ENCODE measurements at regions not wholly inside any gene's neighbourhood (a gene's known extent, or its start where the extent isn't known, plus 50 kb on each side); places are given as distances from the start of the nearest gene placed in this dataset.

DNA sequence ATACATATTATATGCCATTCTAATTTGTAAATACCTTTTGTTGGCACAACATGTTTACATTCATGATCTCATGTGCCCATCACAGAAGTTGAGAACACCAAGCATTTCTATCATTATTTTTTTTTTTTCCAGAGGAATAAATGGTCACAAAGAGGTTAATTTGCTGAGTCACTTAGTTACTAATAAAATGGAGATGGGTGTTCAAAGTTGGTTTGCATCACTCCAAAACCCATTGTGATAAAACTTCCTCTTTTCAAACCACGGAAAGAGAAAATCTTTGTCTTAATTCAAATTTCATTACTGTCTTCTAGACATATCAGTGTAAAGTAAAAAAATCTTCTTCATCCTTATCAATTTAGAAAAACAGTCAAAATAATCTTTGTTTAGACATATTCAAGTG is 636.8 kb upstream of the CCDC179 start:
- DNase-seq = no peak

DNA sequence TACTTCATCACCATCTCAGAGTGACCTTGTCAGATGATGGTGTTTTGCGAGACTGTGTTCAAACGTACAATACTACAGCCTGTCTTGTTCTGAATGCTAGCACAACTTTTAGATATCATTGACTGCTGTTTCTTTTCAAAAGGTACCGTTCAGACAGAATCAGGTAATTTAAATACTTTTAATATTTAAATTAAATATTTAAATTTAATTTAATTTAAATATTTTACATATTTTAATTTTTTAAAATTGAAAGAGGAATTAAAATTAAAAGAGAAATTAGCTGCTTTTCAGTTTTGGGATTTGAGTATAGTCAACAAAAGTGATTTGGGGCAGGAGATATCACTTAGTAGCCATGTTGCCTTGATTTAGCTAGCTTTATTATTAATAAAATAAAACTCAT is 642.1 kb upstream of the CCDC179 start:
- no peak for DNase-seq

DNA sequence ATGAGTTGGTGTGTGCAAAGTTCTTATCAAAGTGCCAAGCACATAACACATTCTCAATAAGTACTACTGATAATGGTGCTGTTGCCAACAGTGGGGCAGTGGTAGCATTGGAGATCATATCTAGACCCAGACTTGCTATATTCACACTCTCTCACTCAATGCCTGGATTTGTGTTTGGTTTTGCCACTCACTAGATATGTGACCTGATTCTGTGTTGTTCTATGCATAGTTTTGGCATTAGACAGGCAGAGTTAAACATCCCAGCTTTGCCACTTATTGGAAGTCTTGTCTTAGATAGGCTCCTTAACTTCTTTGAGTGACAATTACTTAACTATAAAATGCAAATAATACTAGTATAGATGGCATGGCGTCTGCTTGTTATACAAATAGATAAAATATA is 642.6 kb upstream of the CCDC179 start:
- DNase-seq = no peak

DNA sequence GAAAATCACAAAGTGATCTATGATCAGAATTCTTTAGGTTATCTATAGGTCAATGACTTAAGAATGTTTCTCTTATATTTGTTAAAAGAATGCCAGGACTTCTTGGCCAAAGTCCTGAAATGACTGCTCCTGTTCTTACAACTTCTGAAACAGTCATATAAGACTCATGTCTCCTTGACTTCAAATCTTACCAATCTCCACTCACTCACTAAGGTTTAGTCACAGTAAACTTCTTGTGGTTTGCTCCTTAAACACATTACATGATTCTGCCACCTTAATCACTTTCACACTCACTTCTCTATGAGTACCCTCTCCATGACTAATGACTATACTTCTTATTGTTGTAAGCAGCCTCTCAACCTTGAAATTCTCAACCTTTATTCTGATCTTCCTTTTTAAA is 648.7 kb upstream of the CCDC179 start:
- DNase-seq = no peak

DNA sequence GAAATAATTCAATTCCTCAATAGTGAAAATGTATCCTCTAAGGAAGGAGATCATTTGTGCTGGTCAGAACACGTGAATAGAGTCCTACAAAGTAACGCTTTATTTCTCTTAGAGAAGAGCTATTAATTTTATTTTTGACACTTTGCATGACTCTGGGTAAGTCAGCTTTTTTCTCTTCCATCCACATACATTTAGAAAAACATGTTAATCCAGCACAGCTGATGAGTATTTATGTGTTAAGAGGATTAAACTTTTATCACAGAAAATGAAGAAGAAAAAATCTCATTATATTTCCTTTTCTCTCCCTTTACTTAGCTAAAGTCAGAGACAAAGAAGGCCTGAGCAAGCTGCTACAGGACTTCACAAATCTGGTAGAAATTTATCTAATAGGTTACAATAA is 649.5 kb upstream of the CCDC179 start:
- DNase-seq = no peak

DNA sequence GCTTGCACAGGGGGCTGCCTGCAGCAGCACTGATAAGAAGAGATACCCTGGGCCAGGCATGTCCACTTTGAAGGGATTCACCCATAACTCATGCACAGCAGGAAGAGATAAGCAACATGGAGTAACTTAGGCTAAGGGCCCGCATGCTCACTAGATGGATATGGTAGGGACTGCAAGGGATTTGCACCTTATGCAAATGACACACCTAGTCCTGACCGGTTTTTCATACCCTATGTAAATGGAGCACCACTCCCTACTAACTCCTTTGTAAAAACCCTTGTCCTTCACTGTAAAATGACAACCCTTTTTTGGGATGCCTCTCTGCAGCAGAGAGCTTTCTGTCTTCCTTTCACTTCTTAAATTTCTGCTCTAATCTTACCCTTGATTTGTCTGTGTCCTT is 658.9 kb upstream of the CCDC179 start:
- no peak for DNase-seq

DNA sequence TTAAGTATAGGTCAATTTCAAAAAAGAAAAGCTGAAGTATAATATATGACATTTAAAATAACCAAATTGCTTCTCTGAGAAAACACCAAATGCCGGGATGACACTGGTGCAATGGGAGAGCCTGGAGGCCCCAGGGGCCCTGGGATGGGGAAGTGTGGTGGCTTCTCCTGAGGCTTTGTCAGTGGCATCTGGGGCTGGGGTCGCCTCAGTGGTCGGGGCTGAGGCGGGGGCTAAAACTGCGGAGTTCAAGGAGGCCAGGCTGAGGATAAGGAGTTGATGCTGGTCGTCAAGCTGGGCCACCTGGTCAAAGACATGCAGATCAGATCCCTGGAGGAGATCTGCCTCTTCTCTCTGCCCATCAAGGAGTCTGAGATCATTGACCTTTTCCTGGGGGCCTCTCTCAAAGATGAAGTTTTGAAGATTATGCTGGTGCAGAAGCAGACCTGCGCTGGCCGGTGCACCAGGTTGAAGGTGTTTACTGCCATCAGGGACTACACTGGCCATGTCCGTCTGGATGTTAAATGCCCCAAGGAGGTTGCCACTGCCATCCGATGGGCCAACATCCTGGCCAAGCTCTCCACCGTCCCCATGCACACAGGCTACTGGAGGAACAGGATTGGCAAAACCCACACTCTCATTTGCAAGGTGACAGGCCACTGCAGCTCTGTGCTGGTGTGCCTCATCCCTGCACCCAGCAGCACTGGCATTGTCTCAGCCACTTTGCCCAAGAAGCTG is 660.1 kb upstream of the CCDC179 start:
- no peak for DNase-seq

DNA sequence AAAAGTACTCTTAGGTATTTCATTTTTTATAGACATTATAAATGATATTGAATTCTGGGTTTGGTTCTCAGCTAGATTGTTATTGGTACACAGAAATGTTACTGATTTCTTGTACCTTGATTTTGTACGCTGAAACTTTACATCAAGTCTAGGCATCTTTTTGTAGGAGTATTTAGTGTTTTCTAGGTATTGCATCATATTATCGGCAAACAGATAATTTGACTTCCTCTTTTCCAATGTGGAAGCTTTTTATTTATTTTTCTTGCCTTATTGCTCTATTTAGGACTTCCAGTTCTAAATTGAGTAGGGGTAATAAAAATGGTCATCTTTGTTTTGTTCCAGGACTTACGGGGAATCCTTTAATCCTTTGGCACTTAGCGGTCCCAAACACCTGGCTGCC is 676.6 kb upstream of the CCDC179 start:
- DNase-seq = no peak

GRCh38 chr11:23539556-23539955 is 679.3 kb upstream of the CCDC179 start:
- no peak for DNase-seq

- DNase-seq = peak; percentile 70
These were observed 679.9 kb upstream of the CCDC179 start for GRCh38 chr11:23540101-23540561.

DNA sequence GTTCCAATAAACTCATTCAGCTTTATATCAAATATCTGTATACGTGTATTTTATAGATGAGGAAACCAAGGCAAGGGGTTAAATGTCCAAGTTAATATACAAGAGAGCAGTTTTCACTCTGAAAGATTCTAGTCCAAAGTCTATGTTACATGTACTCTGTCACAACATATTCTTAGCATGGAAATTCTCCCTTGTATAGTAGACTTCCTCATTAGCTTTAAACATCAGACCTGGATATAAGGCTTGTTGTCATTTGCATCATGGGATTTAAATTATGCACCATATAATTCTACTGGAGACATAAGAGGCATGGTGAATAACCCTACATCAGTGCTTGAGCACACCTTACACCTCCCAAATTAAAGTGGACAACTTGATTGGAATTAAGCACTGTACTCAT is 681.9 kb upstream of the CCDC179 start:
- no peak for DNase-seq

GRCh38 chr11:23542816-23543215 is 682.5 kb upstream of the CCDC179 start:
- no peak for DNase-seq

DNA sequence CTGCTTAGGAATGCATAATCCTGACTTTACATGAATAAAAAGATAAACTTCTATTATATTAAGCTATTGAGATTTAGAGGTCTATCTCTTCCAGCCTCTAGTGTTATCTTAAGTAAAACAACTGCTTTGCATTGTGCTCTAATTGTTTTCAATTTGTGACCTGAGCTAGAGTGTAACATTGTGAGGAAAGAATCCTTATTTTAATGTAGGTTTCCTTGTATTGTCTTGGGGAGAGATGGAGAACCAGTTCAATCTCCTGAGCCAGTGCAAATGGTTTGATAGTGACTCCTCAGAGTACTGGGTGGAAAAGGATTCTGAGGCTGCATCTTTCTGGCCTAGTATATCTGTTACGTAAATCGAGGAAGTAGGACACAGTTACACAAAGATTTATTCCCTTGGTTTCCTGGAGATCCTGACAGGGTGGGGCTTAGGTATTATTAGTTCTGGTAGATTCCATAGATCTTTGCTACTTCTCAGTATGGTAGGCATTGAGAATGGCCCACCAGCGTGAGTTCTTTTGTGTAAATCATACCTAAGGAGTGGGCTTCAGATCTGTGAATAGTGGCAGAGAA is 683.5 kb upstream of the CCDC179 start:
- no peak for DNase-seq

DNA sequence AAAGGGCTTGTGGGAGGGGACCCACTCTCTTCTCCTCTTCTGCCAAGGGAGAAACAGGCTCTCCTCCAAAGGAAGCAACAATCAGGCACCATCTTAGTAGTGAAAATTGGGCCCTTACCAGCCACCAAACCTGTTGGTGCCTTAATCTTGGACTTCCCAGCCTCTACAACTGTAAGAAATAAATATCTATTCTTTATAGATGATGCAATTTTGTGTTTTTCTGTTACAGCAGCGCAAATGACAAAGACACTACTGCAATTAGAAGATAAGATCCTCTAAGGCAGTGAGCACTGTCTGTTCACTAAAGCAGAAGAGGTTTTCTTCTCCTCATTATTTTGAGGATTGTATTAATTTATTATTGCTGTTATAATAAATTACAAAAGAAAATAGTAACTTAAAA is 691.4 kb upstream of the CCDC179 start:
- no peak for DNase-seq

DNA sequence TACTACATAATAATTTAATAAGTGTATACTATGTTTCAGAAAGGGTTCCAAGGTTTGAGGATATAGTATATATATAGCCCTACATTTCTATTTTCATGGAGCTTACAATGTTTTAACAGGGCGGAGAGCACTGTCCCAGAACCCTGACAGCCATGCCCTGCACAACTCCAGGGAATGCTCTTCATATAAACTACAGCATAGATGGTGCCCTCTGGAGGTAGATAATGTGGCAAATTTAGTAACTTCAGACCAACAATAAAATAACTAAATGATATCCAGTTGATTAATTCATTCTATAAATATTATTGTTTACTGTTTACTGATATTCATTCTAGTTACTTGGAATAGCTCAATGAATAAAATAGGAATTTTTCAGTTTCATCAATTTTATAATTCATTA is 693.7 kb upstream of the CCDC179 start:
- no peak for DNase-seq

DNA sequence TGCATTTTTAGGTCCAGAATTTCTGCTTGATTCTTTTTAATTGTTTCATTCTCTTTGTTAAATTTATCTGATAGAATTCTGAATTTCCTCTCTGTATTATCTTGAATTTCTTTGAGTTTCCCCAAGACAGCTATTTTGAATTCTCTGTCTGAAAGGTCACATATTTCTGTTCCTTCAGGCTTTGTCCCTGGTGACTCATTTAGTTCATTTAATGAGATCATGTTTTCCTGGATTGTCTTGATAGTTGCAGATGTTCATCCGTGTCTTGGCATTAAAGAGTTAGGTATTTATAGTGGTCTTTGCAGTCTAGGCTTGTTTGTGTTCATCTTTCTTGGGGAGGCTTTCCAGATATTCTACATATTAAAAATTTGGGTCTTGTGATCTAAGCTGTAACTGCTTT is 694.8 kb upstream of the CCDC179 start:
- no peak for DNase-seq

DNA sequence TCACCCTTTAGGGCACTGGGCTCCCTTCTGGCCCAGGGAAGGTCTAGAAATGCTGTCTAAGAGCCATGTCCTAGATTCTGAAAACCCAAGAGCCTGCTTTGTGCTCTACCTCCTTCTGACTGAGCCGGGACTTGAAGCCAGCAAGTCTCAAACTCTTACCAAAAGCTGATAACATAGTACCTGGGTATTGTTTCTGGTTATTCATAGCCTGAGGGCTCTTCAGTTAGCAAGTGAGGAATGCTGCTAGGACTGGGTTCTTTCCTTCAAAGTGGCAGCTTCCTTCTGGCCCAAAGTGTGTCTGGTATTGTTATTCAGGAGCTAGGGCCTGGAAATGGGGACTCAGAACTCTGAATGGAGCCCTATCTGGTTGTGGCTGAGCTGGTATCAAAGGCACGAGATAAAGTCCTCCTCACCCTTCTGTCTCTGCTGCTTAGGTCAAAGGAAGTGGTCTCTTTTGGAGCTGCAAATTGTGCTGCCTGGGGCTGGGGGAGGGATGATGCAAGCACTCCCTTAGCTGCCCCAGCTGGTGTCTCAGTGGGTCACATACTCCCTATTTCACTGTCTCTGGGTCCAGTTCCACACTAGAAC is 696.0 kb upstream of the CCDC179 start:
- no peak for DNase-seq

GRCh38 chr11:23563591-23563990 is 703.3 kb upstream of the CCDC179 start:
- no peak for DNase-seq

GRCh38 chr11:23564370-23564769 is 704.1 kb upstream of the CCDC179 start:
- no peak for DNase-seq

DNA sequence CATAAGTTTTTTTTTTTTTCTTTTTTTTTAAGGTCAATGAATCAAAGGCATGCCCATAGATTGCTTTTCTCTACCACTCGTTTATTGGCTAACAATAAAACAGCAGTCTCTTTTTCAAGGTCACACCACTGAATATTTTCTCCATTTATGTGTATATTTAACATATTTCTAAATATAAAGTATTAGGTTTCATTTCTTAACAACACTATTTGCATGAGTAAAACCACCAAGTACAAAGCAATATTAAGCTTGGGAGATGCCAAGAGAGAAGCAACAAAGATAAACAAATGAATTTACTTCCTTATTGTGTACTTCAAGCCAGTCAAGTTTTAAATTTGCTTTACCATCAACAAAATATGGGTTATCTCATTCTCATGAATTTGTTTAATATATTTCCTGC is 708.9 kb upstream of the CCDC179 start:
- DNase-seq = no peak

GRCh38 chr11:23569547-23569946 is 709.3 kb upstream of the CCDC179 start:
- no peak for DNase-seq

- DNase-seq = no peak
These were observed 710.6 kb upstream of the CCDC179 start for GRCh38 chr11:23570828-23571227.

DNA sequence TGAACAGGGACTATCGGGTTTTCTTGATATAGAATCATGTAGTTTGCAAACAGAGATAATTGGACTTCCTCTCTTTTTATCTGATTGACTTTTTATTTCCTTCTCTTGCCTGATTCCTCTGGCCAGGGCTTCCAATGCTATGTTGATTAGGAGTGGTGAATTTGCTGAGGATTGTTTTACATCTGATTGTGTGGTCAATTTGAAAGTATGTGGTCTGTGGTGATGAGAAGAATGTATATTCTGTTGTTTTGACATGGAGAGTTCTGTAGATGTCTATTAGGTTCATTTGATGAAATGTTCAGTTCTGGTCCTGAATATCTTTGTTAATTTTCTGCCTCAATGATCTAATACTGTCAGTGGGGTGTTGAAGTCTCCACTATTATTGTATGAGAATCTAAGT is 713.2 kb upstream of the CCDC179 start:
- no peak for DNase-seq

DNA sequence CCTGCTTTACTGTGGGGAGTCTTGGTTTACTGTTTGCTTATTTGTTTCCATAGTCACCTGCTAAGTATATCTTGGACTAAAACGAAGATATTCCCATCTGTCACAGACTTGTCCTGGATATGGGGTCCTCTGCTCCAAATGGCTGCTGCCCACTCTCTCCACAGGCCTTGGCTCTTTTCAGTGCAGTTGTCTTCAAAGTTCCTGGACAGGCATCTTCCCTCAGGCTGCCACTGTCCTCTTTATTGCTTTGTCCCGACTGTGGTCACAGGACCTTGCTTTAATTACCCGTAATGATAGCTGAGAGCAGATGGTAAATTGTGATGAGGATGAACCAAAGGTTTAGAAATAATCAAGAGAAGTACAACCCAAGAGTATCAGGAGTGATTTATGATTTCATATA is 713.9 kb upstream of the CCDC179 start:
- DNase-seq = no peak

DNA sequence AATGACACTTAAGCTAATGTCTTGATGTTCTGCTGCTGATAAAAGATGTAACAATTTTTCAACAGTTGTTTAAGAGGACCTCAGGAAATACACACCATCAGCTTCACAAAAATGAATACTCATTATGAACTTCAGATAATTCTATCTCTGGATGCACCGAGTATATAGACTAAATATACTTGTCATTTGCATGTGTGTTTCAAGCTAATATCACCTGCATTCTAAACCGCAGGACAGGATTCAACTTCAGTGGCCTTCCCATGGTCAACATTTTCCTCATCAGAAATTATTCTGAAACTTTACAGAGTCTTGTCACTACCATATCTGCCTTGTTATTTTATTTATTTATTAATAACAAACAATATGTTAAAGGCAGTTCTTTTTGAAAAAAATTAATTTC is 717.0 kb upstream of the CCDC179 start:
- no peak for DNase-seq
